Epithelial cell of esophagus (primary cell): ENCODE measurements at regions not wholly inside any gene's neighbourhood (a gene's known extent, or its start where the extent isn't known, plus 50 kb on each side); places are given as distances from the start of the nearest gene placed in this dataset.

ENCODE experiments used
- DNase-seq: peaks from one replicate; pipeline ENCODE4 v3.0.0; 2010; ENCODE audit warnings: low read depth
- H3K4me3 ChIP-seq: 2 replicates; pipeline ENCODE4 v1.5.1; 2011; ENCODE audit warnings: mild to moderate bottlenecking, low read length, control low read depth
- TF ChIP-seq, protein P1 (sequence below): IDR thresholded peaks from 2 replicates; pipeline ENCODE4 v1.5.1; 2011; ENCODE audit warnings: low read depth, mild to moderate bottlenecking, low read length, control low read depth, inconsistent platforms; ENCODE audit not compliant: insufficient read depth; ENCODE audit errors: missing control alignments

DNA sequence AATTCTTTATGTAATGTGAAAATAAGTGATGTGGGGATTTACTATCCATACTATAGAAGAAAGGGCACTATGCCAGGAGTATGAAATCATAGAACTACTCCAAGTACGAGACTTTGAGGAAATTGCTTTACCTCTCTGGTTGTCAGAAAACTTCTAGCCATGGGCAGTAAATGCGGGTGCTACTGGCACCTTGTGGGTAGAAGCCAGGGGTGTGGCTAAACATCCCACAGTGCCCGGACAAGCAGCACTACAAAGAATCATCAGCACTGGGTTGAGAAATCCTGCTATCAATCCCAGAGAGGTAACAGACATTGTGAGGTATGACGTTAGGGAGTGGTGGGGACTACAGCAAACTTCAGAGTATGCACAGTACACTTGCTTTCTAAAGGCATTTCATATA is 453.5 kb upstream of the TNP1 start:
- TF ChIP-seq, protein P1, sequence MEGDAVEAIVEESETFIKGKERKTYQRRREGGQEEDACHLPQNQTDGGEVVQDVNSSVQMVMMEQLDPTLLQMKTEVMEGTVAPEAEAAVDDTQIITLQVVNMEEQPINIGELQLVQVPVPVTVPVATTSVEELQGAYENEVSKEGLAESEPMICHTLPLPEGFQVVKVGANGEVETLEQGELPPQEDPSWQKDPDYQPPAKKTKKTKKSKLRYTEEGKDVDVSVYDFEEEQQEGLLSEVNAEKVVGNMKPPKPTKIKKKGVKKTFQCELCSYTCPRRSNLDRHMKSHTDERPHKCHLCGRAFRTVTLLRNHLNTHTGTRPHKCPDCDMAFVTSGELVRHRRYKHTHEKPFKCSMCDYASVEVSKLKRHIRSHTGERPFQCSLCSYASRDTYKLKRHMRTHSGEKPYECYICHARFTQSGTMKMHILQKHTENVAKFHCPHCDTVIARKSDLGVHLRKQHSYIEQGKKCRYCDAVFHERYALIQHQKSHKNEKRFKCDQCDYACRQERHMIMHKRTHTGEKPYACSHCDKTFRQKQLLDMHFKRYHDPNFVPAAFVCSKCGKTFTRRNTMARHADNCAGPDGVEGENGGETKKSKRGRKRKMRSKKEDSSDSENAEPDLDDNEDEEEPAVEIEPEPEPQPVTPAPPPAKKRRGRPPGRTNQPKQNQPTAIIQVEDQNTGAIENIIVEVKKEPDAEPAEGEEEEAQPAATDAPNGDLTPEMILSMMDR, result no peak
- peak; percentile 13 for DNase-seq
- no peak overlapping the region for H3K4me3 ChIP-seq

DNA sequence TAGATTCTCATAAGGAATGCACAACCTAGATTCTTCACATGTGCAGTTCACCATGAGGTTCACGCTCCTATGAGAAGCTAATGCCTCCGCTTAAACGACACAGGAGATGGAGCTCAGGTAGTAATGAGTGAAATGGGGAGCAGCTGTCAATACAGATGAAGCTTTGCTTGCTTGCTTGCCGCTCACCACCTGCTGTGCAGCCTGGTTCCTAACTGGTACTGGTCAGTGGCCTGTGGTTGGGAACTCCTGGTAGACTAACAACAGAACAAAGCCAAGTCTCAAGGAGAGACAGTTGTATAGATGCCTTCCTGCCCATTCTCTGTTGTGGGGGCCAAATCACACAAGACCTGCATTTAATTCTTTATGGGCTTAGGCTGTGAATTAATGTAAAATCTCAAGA is 449.2 kb upstream of the TNP1 start:
- TF ChIP-seq, protein P1, result no peak
- H3K4me3 ChIP-seq, result no peak overlapping the region
- no peak for DNase-seq

GRCh38 chr2:217307023-217307422 is 447.2 kb upstream of the TNP1 start:
- no peak for DNase-seq
- no peak overlapping the region for H3K4me3 ChIP-seq
- TF ChIP-seq, protein P1, result no peak

GRCh38 chr2:217305882-217306281 is 446.0 kb upstream of the TNP1 start:
- peak; percentile 64 for DNase-seq
- TF ChIP-seq, protein P1, result no peak
- H3K4me3 ChIP-seq, result no peak overlapping the region

DNA sequence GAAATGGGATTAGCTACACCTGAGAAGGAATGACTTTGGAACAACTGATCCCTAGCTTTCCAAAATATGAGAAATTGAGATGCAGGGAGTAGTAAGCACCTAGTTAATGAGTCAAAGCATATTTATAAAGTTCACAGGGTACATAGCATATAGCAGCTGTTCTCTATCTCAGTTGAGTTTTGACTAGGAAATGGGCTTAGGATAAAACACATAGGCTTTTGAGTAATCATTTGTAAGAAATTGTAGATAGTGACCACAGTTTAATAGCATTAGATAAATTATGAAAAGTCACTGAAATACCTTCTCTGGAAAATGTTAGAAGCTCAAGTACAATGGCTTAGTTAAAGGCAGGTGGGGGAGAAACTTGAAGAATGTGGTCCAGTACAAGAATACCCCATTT is 444.7 kb upstream of the TNP1 start:
- H3K4me3 ChIP-seq, result no peak overlapping the region
- DNase-seq, result no peak
- TF ChIP-seq, protein P1, result no peak

- no peak for DNase-seq
- TF ChIP-seq, protein P1, result no peak
- H3K4me3 ChIP-seq, result no peak overlapping the region
Observed at GRCh38 chr2:217302856-217303255, 443.0 kb upstream of the TNP1 start.

DNA sequence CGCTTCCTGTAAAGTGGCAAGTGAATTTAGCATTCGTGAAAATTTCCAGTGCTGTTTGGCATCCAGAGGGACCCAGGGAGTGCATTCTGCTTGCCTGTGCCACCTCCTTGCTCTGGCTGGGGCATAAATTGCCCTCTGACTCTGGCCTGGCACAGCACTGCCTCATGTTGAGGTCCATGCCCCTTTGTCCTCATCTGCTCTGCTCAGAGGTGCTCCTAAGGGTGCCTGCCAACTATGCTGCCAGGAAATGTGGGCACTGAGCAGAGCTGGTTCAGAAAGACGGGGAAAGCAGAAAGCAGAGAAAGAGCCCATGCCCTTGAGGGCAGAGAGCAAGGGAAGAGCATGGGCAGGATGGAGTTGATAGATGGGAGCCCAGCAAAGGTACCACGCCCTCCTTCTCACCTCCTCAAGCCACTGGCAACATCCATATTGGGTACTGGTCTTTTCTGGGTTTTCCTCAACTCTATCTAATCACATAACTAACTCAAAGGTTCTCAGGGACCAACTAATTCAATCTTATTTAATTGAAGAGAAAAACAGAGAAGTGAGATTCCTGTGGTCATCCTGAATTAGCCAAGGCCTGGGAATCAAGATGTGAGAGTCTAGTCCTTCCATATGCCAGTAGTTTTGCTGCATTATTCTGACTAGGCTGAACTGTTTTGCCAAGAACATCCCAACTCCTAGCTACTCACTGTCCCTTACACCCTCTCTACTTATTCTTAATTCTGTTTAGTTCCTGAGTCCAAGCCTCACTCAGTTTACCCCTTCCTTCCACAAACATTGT is 441.5 kb upstream of the TNP1 start:
- DNase-seq, result no peak
- TF ChIP-seq, protein P1, result no peak
- H3K4me3 ChIP-seq, result no peak overlapping the region
